ENCODE measurements at regions not wholly inside any gene's neighbourhood (a gene's known extent, or its start where the extent isn't known, plus 50 kb on each side); places are given as distances from the start of the nearest gene placed in this dataset.

GRCh38 chr14:94682736-94683135 lies 70.5 kb downstream of the SERPINA3 start:
- no peak for DNase-seq (ENCODE audit: low read depth)

GRCh38 chr14:94682061-94682516 lies 69.9 kb downstream of the SERPINA3 start:
- DNase-seq (ENCODE audit: low read depth) = no peak

GRCh38 chr14:94681300-94682060 lies 69.3 kb downstream of the SERPINA3 start:
- no peak for DNase-seq (ENCODE audit: low read depth)

DNA sequence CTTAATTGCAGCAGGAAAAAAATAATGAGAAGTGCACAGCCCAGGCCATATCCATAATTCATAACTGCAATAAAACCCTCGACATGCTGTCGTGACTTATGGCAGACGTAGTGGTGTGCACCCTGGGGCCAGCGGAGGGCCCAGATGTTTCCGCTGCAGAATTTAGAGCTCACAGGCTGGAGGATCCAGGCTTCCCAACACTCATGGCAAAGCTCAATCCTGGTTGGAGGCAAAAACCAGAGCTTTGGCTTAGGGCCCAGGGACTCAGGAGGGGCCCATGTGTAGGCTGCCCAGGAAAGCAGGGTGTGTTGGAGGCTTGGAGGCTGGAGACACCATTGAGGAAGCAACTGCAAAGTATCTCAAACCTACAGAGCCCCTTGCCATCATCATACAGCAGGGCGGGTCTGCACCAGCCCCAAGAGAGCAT lies 68.7 kb downstream of the SERPINA3 start:
- DNase-seq (ENCODE audit: low read depth) = no peak

- DNase-seq (ENCODE audit: low read depth) = no peak
Measured at GRCh38 chr14:94679937-94680861, 68.0 kb downstream of the SERPINA3 start.

GRCh38 chr14:94679106-94679810 lies 67.1 kb downstream of the SERPINA3 start:
- no peak for DNase-seq (ENCODE audit: low read depth)

DNA sequence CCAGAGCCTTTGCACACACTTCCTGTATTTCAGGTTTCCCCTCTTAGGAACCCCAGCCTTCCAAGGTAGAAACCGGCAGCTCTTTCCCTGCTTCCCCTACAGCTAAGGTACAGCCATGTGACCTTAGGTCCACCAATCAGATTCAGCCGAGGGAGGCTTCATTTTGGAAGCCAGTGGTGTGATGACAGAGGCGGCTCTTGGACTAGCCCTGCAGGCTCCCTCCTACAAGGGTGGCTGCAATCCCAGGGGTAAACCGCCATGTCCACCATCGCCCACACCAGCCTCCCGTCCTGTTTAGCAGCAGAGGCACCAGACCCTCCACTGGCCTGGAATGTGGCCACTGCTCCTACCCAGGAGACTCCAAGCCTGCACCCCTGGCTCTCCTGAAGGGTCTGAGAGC lies 65.6 kb downstream of the SERPINA3 start:
- DNase-seq (ENCODE audit: low read depth) = no peak

DNA sequence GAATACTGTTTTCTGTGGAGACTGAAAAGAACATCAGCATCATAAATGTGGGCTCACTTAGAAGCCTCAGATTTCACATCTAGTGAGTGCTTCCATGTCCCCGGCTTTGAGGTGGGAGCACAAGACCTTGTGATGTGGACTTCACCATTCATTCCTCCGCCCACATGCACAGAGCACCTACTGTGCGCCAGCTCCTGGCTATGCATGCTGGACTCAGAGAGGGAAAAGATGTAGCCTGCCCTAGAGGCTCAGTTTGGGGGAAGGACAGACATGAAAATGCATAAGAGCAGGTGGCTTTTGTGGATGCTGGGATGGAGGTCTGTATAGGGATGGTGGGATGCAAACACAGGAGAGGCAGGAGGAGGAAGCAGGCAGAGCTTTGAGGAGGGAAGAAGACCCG lies 65.0 kb downstream of the SERPINA3 start:
- DNase-seq (ENCODE audit: low read depth) = no peak

DNA sequence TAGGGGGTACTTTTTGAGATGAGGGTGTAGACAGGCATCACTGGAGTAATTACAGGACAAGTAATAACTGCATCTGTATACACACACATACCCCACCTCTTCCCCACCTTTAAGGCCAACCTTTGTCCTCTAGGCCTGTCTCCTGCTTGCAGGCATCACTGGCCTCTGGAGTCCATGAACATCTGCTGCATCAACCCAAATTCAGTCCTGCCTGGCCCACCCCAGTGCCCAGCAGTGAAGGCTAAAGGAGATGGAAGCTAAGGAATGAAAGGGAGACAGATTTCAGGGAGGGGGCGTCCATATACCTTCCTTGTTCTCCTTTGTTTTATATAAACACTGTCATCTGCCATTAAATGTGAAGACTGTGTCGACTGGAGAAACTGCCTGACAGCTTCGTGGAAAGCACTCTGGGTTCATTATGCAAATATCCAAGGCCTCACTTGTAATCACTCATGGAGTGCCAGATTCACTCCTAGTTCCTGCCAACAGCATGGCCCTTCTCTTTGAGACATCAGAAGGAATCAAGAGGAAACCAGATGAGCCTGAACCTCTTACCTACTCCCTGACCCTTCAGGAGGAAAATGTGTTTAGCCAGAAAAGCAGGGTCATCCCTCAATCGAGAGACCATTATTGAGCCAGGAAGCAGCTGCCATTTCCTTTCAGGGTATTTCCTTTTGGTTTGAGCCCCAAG lies 64.4 kb downstream of the SERPINA3 start:
- DNase-seq (ENCODE audit: low read depth) = no peak

GRCh38 chr14:94675036-94675435 lies 62.8 kb downstream of the SERPINA3 start:
- no peak for DNase-seq (ENCODE audit: low read depth)

DNA sequence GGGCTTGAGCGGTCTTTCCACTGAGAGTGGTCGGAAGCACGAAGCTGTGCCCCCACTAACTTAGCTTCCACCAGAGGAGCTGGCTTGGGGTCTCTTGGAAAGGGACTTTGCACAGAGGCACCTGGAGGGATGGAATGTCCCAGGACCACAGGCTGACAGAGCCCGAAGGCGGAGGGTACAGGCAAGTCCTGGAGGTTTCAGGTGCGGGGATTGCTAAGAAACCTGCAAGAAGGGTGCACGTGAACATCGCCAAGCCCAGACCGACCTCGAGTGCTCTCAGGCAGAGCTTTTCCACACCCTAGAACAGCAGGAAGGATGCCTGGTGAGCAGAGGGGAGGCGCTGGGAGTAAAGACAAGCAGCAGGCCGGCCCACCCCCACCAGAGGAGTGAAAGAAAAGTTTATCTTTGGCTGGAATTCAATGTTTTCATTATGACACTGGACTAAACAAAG lies 61.6 kb downstream of the SERPINA3 start:
- no peak for DNase-seq (ENCODE audit: low read depth)

All from activated gamma-delta T cell treated with anti-CD3 and anti-CD28 coated beads, Interleukin-2, amount 50 U/mL, for 16 hours (primary cell).